Retinal pigment epithelial cell (primary cell): ENCODE measurements at regions not wholly inside any gene's neighbourhood (a gene's known extent, or its start where the extent isn't known, plus 50 kb on each side); places are given as distances from the start of the nearest gene placed in this dataset.
A peak's percentile ranks its signal among the peaks of the same experiment; 100 is the strongest.

Experiments used
- DNase-seq: peaks from one replicate; pipeline ENCODE4 v3.0.0-alpha.2; 2010; ENCODE audit warnings: low read depth
- H3K4me3 ChIP-seq: 2 replicates; pipeline ENCODE4 v1.5.1; 2011; ENCODE audit warnings: mild to moderate bottlenecking, low read length, control low read depth, moderate library complexity
- TF ChIP-seq, protein P1 (sequence below): conservative IDR thresholded peaks from 2 replicates; pipeline ENCODE4 v1.5.1; 2011; ENCODE audit warnings: low read depth, low read length, control low read depth, inconsistent platforms

- no peak for DNase-seq
- H3K4me3 ChIP-seq = no peak overlapping the region
- TF ChIP-seq, protein P1, sequence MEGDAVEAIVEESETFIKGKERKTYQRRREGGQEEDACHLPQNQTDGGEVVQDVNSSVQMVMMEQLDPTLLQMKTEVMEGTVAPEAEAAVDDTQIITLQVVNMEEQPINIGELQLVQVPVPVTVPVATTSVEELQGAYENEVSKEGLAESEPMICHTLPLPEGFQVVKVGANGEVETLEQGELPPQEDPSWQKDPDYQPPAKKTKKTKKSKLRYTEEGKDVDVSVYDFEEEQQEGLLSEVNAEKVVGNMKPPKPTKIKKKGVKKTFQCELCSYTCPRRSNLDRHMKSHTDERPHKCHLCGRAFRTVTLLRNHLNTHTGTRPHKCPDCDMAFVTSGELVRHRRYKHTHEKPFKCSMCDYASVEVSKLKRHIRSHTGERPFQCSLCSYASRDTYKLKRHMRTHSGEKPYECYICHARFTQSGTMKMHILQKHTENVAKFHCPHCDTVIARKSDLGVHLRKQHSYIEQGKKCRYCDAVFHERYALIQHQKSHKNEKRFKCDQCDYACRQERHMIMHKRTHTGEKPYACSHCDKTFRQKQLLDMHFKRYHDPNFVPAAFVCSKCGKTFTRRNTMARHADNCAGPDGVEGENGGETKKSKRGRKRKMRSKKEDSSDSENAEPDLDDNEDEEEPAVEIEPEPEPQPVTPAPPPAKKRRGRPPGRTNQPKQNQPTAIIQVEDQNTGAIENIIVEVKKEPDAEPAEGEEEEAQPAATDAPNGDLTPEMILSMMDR = no peak
These were observed 186.2 kb upstream of the CDH2 start for GRCh38 chr18:28363124-28363523.

- no peak for DNase-seq
- TF ChIP-seq, protein P1 = no peak
- no peak overlapping the region for H3K4me3 ChIP-seq
These were observed 182.2 kb upstream of the CDH2 start for GRCh38 chr18:28359176-28359575.

- TF ChIP-seq, protein P1 = peak; percentile 38
- DNase-seq = no peak
- no peak overlapping the region for H3K4me3 ChIP-seq
These were observed 181.0 kb upstream of the CDH2 start for GRCh38 chr18:28357766-28358401.

DNA sequence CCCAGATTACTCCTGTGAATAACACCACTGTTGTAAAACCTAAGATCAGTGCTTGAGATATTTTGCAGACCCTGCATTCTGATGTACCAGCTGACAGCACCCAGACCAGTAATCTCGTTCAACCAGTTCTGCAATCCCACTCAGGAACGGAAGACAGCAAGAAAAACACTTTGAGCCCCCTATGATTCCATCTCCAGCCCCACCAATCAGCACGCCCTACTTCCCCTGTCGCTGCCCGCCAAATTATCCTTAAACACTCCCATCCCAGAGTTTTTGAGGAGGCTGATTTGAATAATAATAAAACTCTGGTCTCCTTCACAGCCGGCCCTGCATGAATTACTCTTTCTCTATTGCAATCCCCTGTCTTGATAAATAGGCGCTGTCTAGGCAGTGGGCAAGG lies 173.9 kb upstream of the CDH2 start:
- H3K4me3 ChIP-seq = no peak overlapping the region
- no peak for DNase-seq
- TF ChIP-seq, protein P1 = no peak

DNA sequence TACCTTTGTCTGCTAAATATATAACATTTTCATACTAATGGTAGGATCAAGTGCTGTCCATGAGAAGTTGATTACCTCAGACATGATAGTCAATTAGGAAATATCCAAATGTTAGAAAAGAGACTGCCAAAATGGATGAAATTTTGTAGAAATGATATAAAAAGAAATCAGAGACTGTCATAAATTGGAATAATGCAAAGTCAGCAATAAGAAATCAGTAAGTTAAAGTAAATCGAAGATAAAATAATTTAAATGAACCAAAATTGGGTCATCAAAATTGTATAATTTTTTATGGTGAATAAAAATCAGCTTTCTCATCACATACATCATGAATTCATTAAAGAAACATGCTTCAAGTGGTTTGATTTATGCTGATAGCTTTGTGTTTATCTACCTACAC lies 165.3 kb upstream of the CDH2 start:
- DNase-seq = no peak
- TF ChIP-seq, protein P1 = no peak
- no peak overlapping the region for H3K4me3 ChIP-seq

GRCh38 chr18:28338316-28338715 lies 161.4 kb upstream of the CDH2 start:
- TF ChIP-seq, protein P1 = no peak
- DNase-seq = no peak

GRCh38 chr18:28334516-28334915 lies 157.6 kb upstream of the CDH2 start:
- DNase-seq = no peak
- no peak overlapping the region for H3K4me3 ChIP-seq
- TF ChIP-seq, protein P1 = no peak

More at GRCh38 chr18:28338316-28338715, 161.4 kb upstream of the CDH2 start:
- H3K4me3 ChIP-seq = no peak overlapping the region
